ENCODE measurements at regions not wholly inside any gene's neighbourhood (a gene's known extent, or its start where the extent isn't known, plus 50 kb on each side); places are given as distances from the start of the nearest gene placed in this dataset.

DNA sequence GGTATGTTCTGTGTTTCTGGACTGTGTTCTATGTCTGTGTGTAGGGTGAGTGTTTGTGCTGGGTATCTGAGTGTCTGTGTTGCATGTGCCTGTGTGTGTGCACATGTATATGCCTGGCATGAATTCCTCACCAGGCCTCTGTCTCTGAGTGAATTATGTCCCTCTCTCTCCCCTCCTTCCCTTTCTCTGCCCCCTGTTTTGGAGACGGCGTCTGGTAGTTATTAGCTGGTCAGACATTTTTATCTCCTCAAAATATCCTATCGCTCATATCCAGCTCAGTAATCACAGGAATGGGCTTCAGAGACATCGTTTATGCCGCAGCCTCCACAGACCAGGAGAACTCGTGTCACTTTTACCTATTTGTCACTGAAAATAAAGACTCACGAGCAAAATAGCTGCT is 483.2 kb upstream of the BRINP1 start:
- no peak for DNase-seq (ENCODE audit: low read depth in 4 of 4, low spot score in 2 of 4)

DNA sequence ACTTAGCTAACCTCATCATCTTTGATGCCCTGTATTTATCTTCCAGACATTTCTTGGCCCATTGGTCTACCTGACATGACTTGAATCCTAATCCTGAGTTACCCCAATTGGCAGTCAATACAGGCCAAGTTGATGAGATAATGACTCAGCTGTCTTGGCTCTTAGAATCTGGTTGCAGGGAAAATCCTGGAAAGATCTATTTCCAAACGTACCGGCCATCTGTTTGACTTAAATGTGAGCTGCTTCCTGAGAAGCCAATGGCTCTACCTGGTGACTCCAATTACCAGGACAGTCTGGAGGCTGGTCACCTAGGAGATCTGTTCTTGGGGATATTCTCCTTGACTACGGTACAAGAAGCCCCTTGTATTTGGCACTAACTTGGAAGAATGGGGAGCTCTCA is 475.2 kb upstream of the BRINP1 start:
- DNase-seq (ENCODE audit: low read depth in 4 of 4, low spot score in 2 of 4), result no peak

DNA sequence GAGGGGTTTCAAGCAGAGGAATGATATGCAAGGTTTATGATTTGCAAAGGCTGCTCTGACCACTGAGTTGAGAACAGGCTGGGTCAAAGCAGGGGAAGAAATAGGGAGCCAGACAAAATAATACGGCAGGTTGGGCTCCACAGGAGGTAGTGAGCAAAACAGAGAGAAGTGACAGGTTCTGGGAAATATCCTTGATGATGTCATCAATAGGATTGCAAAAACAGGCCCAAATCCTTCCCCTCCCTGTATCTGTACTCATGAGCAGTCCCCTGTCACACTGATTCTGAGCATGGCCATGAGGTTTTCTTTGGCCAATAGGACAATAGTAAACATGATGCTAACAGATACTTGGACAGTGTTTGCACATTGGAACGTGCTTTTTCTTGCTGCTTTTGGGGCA is 471.8 kb upstream of the BRINP1 start:
- no peak for DNase-seq (ENCODE audit: low read depth in 4 of 4, low spot score in 2 of 4)

DNA sequence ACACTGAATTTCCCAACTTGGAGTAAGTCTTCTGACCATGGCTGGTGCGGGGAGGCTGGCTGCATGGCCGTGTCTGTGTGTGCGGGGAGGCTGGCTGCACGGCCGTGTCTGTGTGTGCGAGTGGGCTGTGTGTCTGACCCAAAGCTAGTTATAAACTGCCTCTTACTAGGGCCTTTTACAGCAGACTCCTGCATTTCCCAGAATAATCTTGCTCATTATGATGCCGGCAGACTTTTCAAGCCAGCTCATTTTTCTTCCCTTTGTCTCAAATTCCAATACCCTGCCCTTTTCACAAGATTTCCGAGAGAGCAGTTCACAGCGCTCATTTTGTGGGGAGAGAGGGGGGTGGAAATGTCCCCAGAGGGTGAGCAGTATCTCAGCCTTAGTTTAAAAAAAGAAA is 470.7 kb upstream of the BRINP1 start:
- DNase-seq (ENCODE audit: low read depth in 4 of 4, low spot score in 2 of 4), result no peak

DNA sequence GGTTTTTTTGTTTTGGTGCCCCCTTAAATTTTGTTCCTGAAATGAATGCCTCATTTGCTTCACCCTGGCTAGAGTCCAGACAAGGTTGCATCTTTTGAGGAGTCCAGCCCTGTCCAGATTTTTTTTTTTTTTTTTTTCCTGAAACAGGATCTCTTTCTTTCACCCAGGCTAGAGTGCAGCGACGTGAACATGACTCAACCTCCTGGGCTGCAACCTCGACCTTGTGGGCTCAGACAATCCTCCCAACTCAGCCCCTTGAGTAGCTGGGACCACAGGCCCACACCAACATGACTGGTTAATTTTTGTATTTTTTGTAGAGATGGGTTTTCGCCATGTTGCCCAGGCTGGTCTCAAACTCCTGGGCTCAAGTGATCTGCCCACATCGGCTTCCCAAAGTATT is 469.0 kb upstream of the BRINP1 start:
- DNase-seq (ENCODE audit: low read depth in 4 of 4, low spot score in 2 of 4), result no peak

DNA sequence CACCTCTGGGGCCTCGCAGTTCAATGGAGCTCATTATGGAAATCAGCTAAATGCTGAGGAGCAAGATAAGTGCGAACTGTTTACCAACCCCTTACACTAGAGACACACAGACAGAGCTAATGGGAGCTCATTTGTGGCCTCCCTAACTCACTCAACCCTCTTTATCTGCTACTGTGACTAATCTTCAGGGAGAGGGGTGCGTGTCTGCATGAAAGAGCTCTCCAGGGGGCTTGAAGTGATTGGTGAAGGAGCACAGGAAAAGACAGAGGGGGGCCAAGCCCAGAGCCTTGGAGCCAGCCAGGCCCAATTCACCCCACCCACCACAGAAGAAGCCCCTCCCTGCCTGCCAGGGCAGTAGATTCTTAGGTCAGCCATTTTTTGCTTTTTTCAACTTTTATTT is 466.8 kb upstream of the BRINP1 start:
- DNase-seq (ENCODE audit: low read depth in 4 of 4, low spot score in 2 of 4), result no peak

DNA sequence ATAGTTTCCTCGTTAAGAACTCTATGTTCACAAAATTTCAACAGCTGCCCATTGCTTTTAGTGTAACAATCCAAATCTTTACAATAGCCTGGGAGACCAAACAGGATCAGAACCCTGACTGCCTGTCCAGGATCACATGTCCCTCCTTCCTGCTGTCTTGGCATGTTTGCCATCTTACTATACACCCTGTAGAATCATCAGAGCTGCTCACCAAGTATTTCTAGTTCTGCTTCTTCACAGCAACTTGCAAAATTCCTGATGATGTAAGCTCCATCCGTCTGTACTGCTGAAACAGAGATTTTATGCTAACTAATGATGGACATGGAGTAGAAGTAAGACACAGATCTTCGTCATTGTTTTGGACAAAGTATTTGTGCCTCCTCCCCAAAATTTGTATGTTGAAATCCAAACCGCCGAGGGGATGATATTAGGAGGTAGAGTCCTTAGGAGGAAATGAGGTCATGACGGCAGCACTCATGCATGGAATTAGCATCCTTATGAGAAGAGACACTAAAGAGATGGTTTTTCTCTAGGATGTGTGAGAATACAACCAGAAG is 464.9 kb upstream of the BRINP1 start:
- DNase-seq (ENCODE audit: low read depth in 4 of 4, low spot score in 2 of 4), result no peak

DNA sequence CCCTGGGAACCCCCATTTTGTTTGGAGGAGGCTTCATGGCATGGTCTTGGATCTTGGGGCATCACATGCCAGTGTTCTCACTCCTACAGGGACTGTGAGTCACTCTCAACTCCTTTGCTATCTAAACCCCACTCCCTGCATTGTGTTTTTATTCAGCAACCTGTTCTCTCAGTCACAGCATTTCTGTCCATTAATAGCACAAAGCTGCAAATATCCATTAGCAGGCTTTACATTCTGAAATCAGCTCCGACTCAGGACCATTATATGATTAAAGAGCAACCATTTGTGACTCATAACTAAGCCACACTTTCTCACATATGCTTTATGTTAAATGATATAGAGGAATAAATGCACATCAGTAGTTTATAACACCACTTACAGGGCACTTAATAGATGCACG is 462.1 kb upstream of the BRINP1 start:
- no peak for DNase-seq (ENCODE audit: low read depth in 4 of 4, low spot score in 2 of 4)

DNA sequence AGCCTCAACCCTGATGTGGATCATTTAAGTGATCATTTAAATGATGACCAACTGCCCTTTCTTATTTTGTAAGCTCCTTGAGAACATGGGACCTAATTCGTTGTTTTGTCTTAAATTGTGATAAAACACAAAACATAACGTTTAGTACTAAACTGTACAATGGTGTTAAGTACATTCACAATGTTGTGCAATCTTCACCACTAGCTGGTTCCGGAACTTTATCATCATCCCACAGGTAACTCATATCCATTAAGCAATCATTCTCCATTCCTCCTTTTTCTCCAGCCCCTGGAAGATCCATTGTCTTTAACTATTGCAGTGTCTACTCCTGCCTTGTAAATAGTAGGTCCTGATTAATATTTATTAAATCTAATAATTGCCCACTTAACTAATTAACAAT is 460.5 kb upstream of the BRINP1 start:
- DNase-seq (ENCODE audit: low read depth in 4 of 4, low spot score in 2 of 4), result no peak

DNA sequence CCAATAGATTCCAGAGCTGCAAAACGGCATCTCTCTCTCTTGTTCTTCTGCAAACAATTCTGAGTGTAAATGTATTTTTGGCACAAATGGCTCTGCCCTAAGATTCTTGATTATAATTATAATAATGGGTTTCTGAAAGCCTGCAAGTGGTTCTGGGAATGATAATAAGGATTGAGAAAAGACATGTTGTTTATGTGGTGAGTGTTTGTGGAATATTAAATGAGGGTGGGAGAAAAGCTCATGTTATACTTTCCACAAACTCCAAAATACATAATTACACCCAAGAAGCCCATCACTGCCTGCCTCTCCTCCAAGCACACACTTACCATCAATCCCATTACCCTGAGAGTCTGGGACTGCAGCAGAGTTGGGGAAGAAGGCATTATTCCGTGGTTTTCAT is 460.0 kb upstream of the BRINP1 start:
- DNase-seq (ENCODE audit: low read depth in 4 of 4, low spot score in 2 of 4), result no peak

DNA sequence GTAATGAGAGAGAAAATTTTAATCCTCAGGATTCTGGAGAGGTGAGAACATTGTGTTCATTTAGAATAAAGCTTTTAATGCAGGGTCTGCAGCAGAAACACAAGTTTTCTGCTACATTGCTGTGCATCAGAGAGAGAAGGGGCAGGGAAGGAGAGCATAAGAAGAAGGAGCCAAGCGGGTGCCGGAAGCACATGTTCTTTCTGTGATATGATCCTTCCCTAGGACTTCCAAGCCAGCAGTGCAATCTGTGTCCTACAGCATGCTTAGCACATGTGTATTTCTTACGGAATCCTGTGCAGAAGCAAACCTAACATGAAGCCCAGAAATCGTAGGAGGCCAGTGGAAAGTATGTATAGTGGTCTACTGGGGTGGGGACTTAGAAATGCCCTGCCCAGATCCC is 458.3 kb upstream of the BRINP1 start:
- DNase-seq (ENCODE audit: low read depth in 4 of 4, low spot score in 2 of 4), result no peak

DNA sequence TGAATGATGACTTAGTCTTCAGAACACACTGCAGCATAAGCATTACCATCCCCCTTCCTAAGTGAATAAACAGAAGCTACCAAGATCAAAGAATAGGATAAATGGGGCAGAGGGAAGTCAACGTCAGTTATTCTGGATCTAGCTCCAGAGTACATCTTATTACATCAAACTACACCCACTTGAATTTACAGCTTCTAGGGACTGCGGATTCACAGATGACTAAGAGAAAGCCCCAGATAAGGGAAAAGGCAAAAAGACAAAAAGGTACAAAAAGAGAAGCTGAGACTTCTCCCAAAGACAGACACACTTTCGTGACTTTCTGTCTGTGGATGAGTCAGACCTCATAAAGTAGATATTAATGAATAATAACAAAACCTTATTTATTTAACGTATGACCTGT is 457.9 kb upstream of the BRINP1 start:
- no peak for DNase-seq (ENCODE audit: low read depth in 4 of 4, low spot score in 2 of 4)

DNA sequence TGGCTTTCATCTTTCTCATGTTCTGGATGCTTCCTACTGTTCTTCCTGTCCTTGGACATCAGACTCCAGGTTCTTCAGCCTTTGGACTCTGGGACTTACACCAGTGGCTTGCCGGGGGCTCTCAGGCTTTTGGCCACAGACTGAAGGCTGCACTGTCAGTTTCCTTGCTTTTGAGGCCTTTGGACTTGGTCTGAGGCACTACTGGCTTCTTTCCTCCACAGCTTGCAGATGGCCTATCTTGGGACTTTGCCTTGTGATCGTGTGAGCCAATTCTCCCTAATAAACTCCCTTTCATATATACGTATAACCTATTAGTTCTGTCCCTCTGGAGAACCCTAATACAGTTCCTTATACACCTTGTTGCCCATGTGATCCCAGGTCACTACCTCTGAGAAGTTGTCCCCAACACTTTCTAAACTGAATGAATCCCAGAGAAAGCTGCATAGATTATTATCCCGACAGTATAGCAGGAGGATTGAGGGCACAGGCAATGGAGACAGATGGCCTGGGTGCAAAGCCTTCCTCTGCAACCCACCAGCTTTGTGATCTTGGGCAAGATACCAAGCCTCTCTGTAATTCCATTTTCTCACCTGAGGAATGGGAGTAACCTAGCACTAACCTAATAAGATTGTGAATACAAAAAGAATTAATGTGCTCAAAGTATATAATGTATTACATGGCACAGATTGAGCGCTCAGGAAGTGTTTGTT is 449.6 kb upstream of the BRINP1 start:
- no peak for DNase-seq (ENCODE audit: low read depth in 4 of 4, low spot score in 2 of 4)

DNA sequence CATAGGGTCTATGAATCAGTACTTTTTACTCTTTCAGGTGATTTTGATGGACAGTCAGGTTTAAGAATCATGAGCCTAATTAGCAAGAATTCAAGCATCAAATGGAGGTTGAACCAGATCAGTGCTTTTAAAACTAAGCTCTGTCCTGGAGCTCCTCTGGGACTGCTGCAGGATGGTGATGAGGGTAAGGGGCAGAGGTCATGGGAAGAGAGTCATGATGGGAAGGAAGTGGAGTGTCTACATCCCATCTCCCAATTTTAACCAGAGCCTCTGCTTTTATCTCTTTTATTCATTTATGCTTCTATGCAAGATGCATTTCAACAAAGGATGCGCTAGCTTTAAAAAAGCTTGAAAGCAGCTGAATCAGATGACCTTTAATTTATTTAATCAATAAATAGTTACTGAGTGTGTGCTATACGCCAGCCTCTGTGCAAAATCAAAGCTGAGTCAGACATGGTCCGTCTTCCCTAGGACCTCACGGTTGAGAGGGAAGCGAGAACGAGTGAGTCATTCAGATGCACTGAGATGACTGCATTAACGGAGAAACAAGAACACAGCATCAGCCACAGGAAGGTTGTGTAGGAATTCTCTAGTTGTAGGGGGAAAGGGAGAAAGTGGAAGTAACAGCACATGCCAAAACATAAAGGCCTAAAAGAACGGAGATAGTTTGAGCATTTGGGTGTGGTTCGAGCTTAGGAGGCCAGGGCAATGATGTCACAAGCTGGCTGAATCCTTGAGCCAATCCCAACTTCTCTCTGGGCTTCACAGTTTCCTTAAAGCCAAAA is 441.6 kb upstream of the BRINP1 start:
- DNase-seq (ENCODE audit: low read depth in 4 of 4, low spot score in 2 of 4), result no peak

DNA sequence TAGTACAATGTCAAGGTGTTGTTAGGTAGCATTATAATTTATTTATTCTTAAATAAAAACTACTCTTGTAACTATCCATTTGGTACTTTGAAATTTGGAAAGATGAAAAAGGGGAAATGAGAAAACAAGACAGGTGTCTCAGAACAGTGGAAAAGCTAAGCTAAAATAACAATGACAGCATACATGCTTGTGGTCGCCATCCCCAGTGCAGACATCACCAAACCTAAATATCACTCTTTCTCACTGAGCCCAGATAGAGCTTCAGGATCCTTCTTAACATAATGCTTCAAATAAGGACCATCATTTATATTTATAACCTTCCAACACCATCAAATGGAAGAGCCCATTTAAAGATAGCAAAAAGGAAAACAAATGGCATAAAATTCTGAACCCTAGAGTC is 434.4 kb upstream of the BRINP1 start:
- no peak for DNase-seq (ENCODE audit: low read depth in 4 of 4, low spot score in 2 of 4)

DNA sequence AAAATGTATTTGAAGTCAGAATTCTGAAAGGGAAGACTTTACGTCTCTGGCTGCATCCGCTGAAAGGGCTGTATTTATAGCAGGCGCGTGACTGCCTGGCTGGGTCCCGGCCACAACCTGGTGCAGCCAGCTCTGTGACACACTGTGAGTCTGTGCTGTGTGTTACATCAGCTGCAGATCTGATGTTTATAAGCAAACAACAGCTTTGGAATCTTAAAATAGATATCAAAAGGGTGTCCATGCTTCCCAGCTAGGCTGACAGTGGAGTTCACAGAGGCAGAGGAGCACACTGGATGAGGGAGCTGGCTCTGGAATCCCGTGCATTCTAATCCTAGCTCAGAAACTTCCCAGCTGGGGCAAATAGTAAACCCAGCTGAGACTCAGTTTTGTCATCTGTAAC is 433.4 kb upstream of the BRINP1 start:
- no peak for DNase-seq (ENCODE audit: low read depth in 4 of 4, low spot score in 2 of 4)

DNA sequence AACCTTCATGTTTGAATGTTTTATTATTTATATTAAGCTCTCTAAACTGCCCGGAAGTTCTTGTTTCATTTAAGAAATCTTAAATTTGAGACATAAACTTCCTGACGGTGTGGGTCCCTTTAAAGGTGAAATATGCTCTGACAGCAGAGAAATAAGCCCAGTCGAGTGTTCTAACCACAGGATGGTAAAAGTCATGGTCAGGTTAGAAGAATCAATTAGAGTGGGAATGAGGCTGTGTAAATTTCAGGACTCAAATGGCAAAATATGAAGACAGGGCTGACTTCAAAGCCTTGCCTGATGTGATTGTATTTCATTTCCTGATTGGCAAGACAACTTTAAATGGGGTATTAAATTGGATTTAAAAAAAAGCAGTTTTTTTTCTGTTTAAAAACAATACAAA is 432.9 kb upstream of the BRINP1 start:
- DNase-seq (ENCODE audit: low read depth in 4 of 4, low spot score in 2 of 4), result no peak

DNA sequence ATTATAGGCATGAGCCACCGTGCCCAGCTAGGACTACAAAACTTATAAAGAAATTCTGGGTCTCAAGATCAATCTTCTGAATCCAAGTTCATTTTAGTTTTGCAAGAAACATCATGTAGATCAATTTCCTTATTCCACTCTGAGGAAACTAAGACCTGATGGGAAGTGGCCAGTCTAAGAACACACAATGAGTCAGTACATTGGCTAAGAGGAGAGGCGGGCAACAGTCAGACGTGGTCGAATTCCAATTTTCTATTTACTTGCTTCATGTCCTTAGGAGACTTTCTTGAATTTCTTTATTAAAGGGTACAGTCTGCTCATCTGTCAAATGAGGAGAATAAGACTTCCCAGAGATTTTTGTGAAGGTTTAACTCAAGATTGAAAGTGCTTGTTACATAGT is 432.1 kb upstream of the BRINP1 start:
- DNase-seq (ENCODE audit: low read depth in 4 of 4, low spot score in 2 of 4), result no peak

DNA sequence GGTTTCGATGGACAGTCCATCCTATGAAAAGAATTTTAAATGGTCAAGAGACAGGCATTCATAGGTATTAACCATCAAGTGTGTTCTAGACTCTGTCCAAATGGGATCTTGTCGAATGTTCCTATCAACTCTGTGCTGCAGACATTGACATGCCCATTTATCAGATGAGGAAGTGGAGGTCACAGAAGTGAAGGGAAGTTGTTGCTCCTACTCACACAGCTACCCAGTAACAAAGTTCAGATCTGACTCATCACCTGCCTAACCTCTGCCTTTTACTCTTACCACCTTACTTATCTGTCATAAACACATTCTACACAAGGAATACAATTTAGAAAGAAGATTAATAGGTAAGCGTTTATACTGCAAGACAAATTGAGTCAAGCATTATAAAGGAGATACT is 426.2 kb upstream of the BRINP1 start:
- no peak for DNase-seq (ENCODE audit: low read depth in 4 of 4, low spot score in 2 of 4)

DNA sequence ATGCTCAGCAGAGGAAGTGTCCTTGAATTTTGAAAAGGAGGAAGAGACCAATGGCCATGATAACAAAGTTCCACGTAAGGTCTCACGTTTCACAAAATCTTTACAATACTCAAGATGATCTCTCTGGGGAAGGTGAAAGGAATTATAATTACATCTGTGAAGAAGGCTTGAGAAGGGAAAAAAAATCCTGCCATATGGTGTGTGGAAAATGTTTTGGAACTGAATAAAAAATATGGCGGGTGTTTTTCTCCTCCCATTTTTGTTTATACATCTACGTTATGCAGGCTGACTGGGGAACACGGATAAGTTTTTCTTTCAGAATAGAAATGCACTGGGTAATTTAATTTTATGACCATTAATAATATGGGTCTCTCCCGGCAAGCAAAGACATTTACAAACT is 425.6 kb upstream of the BRINP1 start:
- DNase-seq (ENCODE audit: low read depth in 4 of 4, low spot score in 2 of 4), result no peak

DNA sequence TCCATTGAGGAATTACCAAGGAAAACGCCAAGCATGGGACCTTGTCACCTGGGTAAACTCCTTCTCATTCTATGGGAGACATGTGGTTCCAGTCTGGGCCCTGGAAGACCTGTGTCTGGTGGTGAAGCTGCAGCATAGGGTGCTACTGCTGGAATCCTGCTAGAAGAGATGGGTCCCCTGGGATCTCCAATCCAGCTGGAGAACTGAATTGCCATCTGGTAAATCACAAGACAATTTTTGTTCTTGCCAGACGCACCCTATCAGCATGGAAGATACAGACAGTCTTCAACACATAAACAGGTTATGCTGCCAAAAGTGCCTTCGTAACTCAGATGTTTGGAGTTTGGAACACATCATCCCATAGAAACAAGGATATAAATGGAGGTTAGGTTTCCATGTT is 424.0 kb upstream of the BRINP1 start:
- no peak for DNase-seq (ENCODE audit: low read depth in 4 of 4, low spot score in 2 of 4)

DNA sequence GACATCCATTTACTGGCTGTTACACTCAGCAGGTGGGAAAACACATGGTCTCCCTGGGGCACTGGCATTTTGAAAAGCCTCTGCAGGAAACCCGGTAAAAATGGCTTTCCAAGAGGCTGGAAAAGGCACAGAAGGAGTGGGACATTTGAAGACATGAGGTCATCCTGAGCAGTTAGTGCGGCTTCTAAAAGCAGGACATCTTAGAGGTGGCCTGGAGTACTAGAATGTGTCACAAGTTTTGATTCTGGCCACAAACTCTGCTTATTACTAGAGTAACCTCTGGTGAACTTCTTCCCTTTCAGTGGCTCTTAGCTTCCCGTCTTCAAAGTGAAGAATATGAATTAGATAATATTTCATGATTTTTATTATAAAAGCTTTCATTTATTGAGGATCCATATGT is 423.0 kb upstream of the BRINP1 start:
- DNase-seq (ENCODE audit: low read depth in 4 of 4, low spot score in 2 of 4), result no peak

Measured in left renal cortex interstitium (tissue), 4 donors.